ENCODE measurements at regions not wholly inside any gene's neighbourhood (a gene's known extent, or its start where the extent isn't known, plus 50 kb on each side); places are given as distances from the start of the nearest gene placed in this dataset.

GRCh38 chr11:15878756-15879155 is 477.6 kb downstream of the SOX6 start:
- DNase-seq (no peak), FAIRE-seq (no peak)
- Histone ChIP-seq H3K4me3 (ENCODE audit: low read depth in 1 of 3, low read length in 3 of 3) (no peak overlapping the region), H3K27me3 (ENCODE audit: control insufficient read depth in 3 of 3, insufficient read depth in 3 of 3, low read length in 3 of 3) (no peaks in the 10 kb centered on the region), H3K36me3 (ENCODE audit: control insufficient read depth in 3 of 3, insufficient read depth in 2 of 3, low read depth in 1 of 3, low read length in 3 of 3) (no peaks in the 10 kb centered on the region), H3K27ac (ENCODE audit: low read depth in 1 of 3, low read length in 2 of 3) (no peak overlapping the region), H3K9me3 (ENCODE audit: control insufficient read depth in 2 of 2, insufficient read depth in 1 of 2, low read depth in 1 of 2, low read length in 1 of 2) (no peaks in the 10 kb centered on the region), H3K4me1 (ENCODE audit: control insufficient read depth in 3 of 3, insufficient read depth in 2 of 3, low read depth in 1 of 3, low read length in 2 of 3) (peaks cover 0 to 4% (median 0%) of the 10 kb centered on the region in 3 donors)
- WGBS, 3 donors: 87 to 89% (median 87%) methylated on average over 1 of the region's 1 CpG

- no peaks in the 10 kb centered on the region for H3K9me3 ChIP-seq (ENCODE audit: control insufficient read depth in 2 of 2, insufficient read depth in 1 of 2, low read depth in 1 of 2, low read length in 1 of 2)
- DNase-seq (no peak), FAIRE-seq (no peak)
- no peaks in the 10 kb centered on the region for H3K36me3 ChIP-seq (ENCODE audit: control insufficient read depth in 3 of 3, insufficient read depth in 2 of 3, low read depth in 1 of 3, low read length in 3 of 3)
- WGBS, 3 donors: 67 to 75% (median 69%) methylated on average over 3 of the region's 3 CpGs
- no peaks in the 10 kb centered on the region for H3K27me3 ChIP-seq (ENCODE audit: control insufficient read depth in 3 of 3, insufficient read depth in 3 of 3, low read length in 3 of 3)
- H3K4me1 ChIP-seq (ENCODE audit: control insufficient read depth in 3 of 3, insufficient read depth in 2 of 3, low read depth in 1 of 3, low read length in 2 of 3): peaks cover 0 to 9% (median 0%) of the 10 kb centered on the region in 3 donors
- no peak overlapping the region for H3K4me3 ChIP-seq (ENCODE audit: low read depth in 1 of 3, low read length in 3 of 3)
- H3K27ac ChIP-seq (ENCODE audit: low read depth in 1 of 3, low read length in 2 of 3): no peak overlapping the region
These were observed 476.1 kb downstream of the SOX6 start for GRCh38 chr11:15880291-15880690.

- WGBS, 3 donors: 64 to 78% (median 76%) methylated on average over 9 of the region's 9 CpGs
- Histone ChIP-seq H3K9me3 (ENCODE audit: control insufficient read depth in 2 of 2, insufficient read depth in 1 of 2, low read depth in 1 of 2, low read length in 1 of 2) (no peaks in the 10 kb centered on the region), H3K4me1 (ENCODE audit: control insufficient read depth in 3 of 3, insufficient read depth in 2 of 3, low read depth in 1 of 3, low read length in 2 of 3) (peaks cover 0 to 5% (median 0%) of the 10 kb centered on the region in 3 donors), H3K27ac (ENCODE audit: low read depth in 1 of 3, low read length in 2 of 3) (no peak overlapping the region), H3K36me3 (ENCODE audit: control insufficient read depth in 3 of 3, insufficient read depth in 2 of 3, low read depth in 1 of 3, low read length in 3 of 3) (no peaks in the 10 kb centered on the region), H3K27me3 (ENCODE audit: control insufficient read depth in 3 of 3, insufficient read depth in 3 of 3, low read length in 3 of 3) (no peaks in the 10 kb centered on the region), H3K4me3 (ENCODE audit: low read depth in 1 of 3, low read length in 3 of 3) (no peak overlapping the region)
- FAIRE-seq (no peak), DNase-seq (no peak)
These were observed 473.4 kb downstream of the SOX6 start for GRCh38 chr11:15882876-15883454.

- WGBS, 3 donors: 64 to 85% (median 76%) methylated on average over 7 of the region's 7 CpGs
These were observed 472.9 kb downstream of the SOX6 start for GRCh38 chr11:15883455-15883920.

GRCh38 chr11:15884141-15884540 is 472.2 kb downstream of the SOX6 start:
- H3K27me3 ChIP-seq (ENCODE audit: control insufficient read depth in 3 of 3, insufficient read depth in 3 of 3, low read length in 3 of 3): no peaks in the 10 kb centered on the region
- no peak overlapping the region for H3K27ac ChIP-seq (ENCODE audit: low read depth in 1 of 3, low read length in 2 of 3)
- DNase-seq (no peak), FAIRE-seq (no peak)
- 87 to 92% (median 91%) methylated on average over 13 of the region's 13 CpGs for WGBS, 3 donors
- H3K4me1 ChIP-seq (ENCODE audit: control insufficient read depth in 3 of 3, insufficient read depth in 2 of 3, low read depth in 1 of 3, low read length in 2 of 3): peaks cover 0 to 5% (median 0%) of the 10 kb centered on the region in 3 donors
- H3K4me3 ChIP-seq (ENCODE audit: low read depth in 1 of 3, low read length in 3 of 3): no peak overlapping the region
- no peaks in the 10 kb centered on the region for H3K9me3 ChIP-seq (ENCODE audit: control insufficient read depth in 2 of 2, insufficient read depth in 1 of 2, low read depth in 1 of 2, low read length in 1 of 2)
- no peaks in the 10 kb centered on the region for H3K36me3 ChIP-seq (ENCODE audit: control insufficient read depth in 3 of 3, insufficient read depth in 2 of 3, low read depth in 1 of 3, low read length in 3 of 3)

More at GRCh38 chr11:15883455-15883920, 472.9 kb downstream of the SOX6 start:
- no peaks in the 10 kb centered on the region for H3K27me3 ChIP-seq (ENCODE audit: control insufficient read depth in 3 of 3, insufficient read depth in 3 of 3, low read length in 3 of 3)
- H3K9me3 ChIP-seq (ENCODE audit: control insufficient read depth in 2 of 2, insufficient read depth in 1 of 2, low read depth in 1 of 2, low read length in 1 of 2): no peaks in the 10 kb centered on the region
- peaks cover 0 to 5% (median 0%) of the 10 kb centered on the region in 3 donors for H3K4me1 ChIP-seq (ENCODE audit: control insufficient read depth in 3 of 3, insufficient read depth in 2 of 3, low read depth in 1 of 3, low read length in 2 of 3)
- no peak overlapping the region for H3K4me3 ChIP-seq (ENCODE audit: low read depth in 1 of 3, low read length in 3 of 3)
- DNase-seq (no peak), FAIRE-seq (no peak)
- H3K27ac ChIP-seq (ENCODE audit: low read depth in 1 of 3, low read length in 2 of 3): no peak overlapping the region
- H3K36me3 ChIP-seq (ENCODE audit: control insufficient read depth in 3 of 3, insufficient read depth in 2 of 3, low read depth in 1 of 3, low read length in 3 of 3): no peaks in the 10 kb centered on the region

- Histone ChIP-seq H3K27ac (ENCODE audit: low read depth in 1 of 3, low read length in 2 of 3) (no peak overlapping the region), H3K27me3 (ENCODE audit: control insufficient read depth in 3 of 3, insufficient read depth in 3 of 3, low read length in 3 of 3) (no peaks in the 10 kb centered on the region), H3K4me3 (ENCODE audit: low read depth in 1 of 3, low read length in 3 of 3) (no peak overlapping the region), H3K36me3 (ENCODE audit: control insufficient read depth in 3 of 3, insufficient read depth in 2 of 3, low read depth in 1 of 3, low read length in 3 of 3) (no peaks in the 10 kb centered on the region), H3K4me1 (ENCODE audit: control insufficient read depth in 3 of 3, insufficient read depth in 2 of 3, low read depth in 1 of 3, low read length in 2 of 3) (peaks cover 0 to 5% (median 0%) of the 10 kb centered on the region in 3 donors), H3K9me3 (ENCODE audit: control insufficient read depth in 2 of 2, insufficient read depth in 1 of 2, low read depth in 1 of 2, low read length in 1 of 2) (no peaks in the 10 kb centered on the region)
- 55 to 67% (median 57%) methylated on average over 6 of the region's 6 CpGs for WGBS, 3 donors
- FAIRE-seq (no peak), DNase-seq (peak in 1 of 2 donors; percentile 26)
These were observed 471.4 kb downstream of the SOX6 start for GRCh38 chr11:15884777-15885540.

- Histone ChIP-seq H3K4me3 (ENCODE audit: low read depth in 1 of 3, low read length in 3 of 3) (no peak overlapping the region), H3K4me1 (ENCODE audit: control insufficient read depth in 3 of 3, insufficient read depth in 2 of 3, low read depth in 1 of 3, low read length in 2 of 3) (peaks cover 0 to 5% (median 0%) of the 10 kb centered on the region in 3 donors), H3K9me3 (ENCODE audit: control insufficient read depth in 2 of 2, insufficient read depth in 1 of 2, low read depth in 1 of 2, low read length in 1 of 2) (no peaks in the 10 kb centered on the region), H3K36me3 (ENCODE audit: control insufficient read depth in 3 of 3, insufficient read depth in 2 of 3, low read depth in 1 of 3, low read length in 3 of 3) (no peaks in the 10 kb centered on the region), H3K27ac (ENCODE audit: low read depth in 1 of 3, low read length in 2 of 3) (no peak overlapping the region), H3K27me3 (ENCODE audit: control insufficient read depth in 3 of 3, insufficient read depth in 3 of 3, low read length in 3 of 3) (no peaks in the 10 kb centered on the region)
- WGBS, 3 donors: 74 to 86% (median 79%) methylated on average over 5 of the region's 5 CpGs
- DNase-seq (no peak), FAIRE-seq (no peak)
These were observed 470.5 kb downstream of the SOX6 start for GRCh38 chr11:15885854-15886253.

GRCh38 chr11:15886299-15886698 is 470.0 kb downstream of the SOX6 start:
- peaks cover 0 to 5% (median 0%) of the 10 kb centered on the region in 3 donors for H3K4me1 ChIP-seq (ENCODE audit: control insufficient read depth in 3 of 3, insufficient read depth in 2 of 3, low read depth in 1 of 3, low read length in 2 of 3)
- FAIRE-seq (no peak), DNase-seq (no peak)
- no peak overlapping the region for H3K4me3 ChIP-seq (ENCODE audit: low read depth in 1 of 3, low read length in 3 of 3)
- no peaks in the 10 kb centered on the region for H3K27me3 ChIP-seq (ENCODE audit: control insufficient read depth in 3 of 3, insufficient read depth in 3 of 3, low read length in 3 of 3)
- H3K9me3 ChIP-seq (ENCODE audit: control insufficient read depth in 2 of 2, insufficient read depth in 1 of 2, low read depth in 1 of 2, low read length in 1 of 2): no peaks in the 10 kb centered on the region
- no peaks in the 10 kb centered on the region for H3K36me3 ChIP-seq (ENCODE audit: control insufficient read depth in 3 of 3, insufficient read depth in 2 of 3, low read depth in 1 of 3, low read length in 3 of 3)
- no peak overlapping the region for H3K27ac ChIP-seq (ENCODE audit: low read depth in 1 of 3, low read length in 2 of 3)
- 73 to 81% (median 79%) methylated on average over 4 of the region's 4 CpGs for WGBS, 3 donors

Measured in small intestine (tissue), 7 donors.